ENCODE measurements at regions not wholly inside any gene's neighbourhood (a gene's known extent, or its start where the extent isn't known, plus 50 kb on each side); places are given as distances from the start of the nearest gene placed in this dataset.

DNA sequence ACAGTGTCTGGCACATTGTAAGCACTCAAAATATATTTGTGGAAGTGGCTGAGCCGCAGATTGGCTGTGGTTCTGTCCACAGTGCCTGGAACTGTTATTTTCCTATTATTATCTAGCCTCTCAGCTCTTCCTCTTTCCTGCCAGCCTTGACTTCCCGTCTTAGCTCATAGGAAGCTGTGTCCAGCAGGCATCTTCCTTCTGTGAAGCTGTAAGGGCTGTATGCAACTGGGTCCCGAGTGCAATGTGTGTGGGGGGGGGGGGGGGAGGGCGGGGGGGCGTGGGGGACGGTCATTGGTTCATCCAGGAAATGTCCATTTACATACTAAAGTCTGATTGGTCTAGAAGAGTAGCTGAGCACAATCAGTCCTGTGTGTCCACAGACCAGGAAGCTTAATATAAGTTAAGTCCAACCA, 210.7 kb downstream of the PDGFRA start:
- H3K27ac ChIP-seq (ENCODE audit: extremely low read depth, low read depth, low read length) = no peak overlapping the region
- peak; percentile 83 for ATAC-seq
- H4K20me1 ChIP-seq (replicated peaks; ENCODE audit: control insufficient read depth, insufficient read depth, low read length) = no peaks in the 10 kb centered on the region
- BruUV-seq (replicated peaks) = no TSS peak
- H3K36me3 ChIP-seq (ENCODE audit: control insufficient read depth, insufficient read depth, low read length) = no peaks in the 10 kb centered on the region
- FAIRE-seq = no peak
- H3K9me1 ChIP-seq (ENCODE audit: control insufficient read depth, insufficient read depth, low read length) = no peaks in the 10 kb centered on the region
- ChIA-PET POLR2A (no interaction called here), CTCF (ENCODE audit: low intra/inter-chr PET ratio) (interaction anchor here (1.8 kb wide), 1 partner anchor 117 kb away, joined by 10 read pairs; no protein-coding TSS in a partner anchor)
- no peak overlapping the region for H3K4me2 ChIP-seq (ENCODE audit: insufficient read depth, low read length)
- no peaks in the 10 kb centered on the region for H3K79me2 ChIP-seq (ENCODE audit: control insufficient read depth, insufficient read depth, low read length)
- no peak overlapping the region for H3K9ac ChIP-seq (ENCODE audit: insufficient read depth in 1 of 2, low read depth in 2 of 2, low read length in 2 of 2)
- H3K4me3 ChIP-seq = no peak overlapping the region
- WGBS (ENCODE audit: insufficient coverage, low coverage, missing lambda C conversion rate) = 11% methylated on average over 2 of the region's 6 CpGs
- peak overlapping the region; percentile 7; the same call in 1 of the 2 replicates for H2AFZ ChIP-seq (ENCODE audit: low read depth, low read length)
- no peaks in the 10 kb centered on the region for H3K4me1 ChIP-seq (replicated peaks in 1 of 2; ENCODE audit: control insufficient read depth in 2 of 2, insufficient read depth in 2 of 2, low read length in 2 of 2)
- peak; percentile 14 to 41 (median 22) for DNase-seq (ENCODE audit: extremely low read depth in 1 of 4, low spot score in 3 of 4)
- no peaks in the 10 kb centered on the region for H3K27me3 ChIP-seq (ENCODE audit: control insufficient read depth in 2 of 2, insufficient read depth in 2 of 2, low read length in 2 of 2)
- TF ChIP-seq, protein P1, sequence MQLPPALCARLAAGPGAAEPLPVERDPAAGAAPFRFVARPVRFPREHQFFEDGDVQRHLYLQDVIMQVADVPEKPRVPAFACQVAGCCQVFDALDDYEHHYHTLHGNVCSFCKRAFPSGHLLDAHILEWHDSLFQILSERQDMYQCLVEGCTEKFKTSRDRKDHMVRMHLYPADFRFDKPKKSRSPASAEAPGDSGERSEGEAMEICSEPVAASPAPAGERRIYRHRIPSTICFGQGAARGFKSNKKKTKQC (CRISPR knock-in tag; IDR thresholded peaks at IDR 0.05) = no peak
- TF ChIP-seq ZNF316 (IDR thresholded peaks at IDR 0.05) = 0 out of 2 replicates have a peak, but pooled peaks have one; percentile 5
- TF ChIP-seq, protein P2, sequence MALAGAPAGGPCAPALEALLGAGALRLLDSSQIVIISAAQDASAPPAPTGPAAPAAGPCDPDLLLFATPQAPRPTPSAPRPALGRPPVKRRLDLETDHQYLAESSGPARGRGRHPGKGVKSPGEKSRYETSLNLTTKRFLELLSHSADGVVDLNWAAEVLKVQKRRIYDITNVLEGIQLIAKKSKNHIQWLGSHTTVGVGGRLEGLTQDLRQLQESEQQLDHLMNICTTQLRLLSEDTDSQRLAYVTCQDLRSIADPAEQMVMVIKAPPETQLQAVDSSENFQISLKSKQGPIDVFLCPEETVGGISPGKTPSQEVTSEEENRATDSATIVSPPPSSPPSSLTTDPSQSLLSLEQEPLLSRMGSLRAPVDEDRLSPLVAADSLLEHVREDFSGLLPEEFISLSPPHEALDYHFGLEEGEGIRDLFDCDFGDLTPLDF (CRISPR knock-in tag; IDR thresholded peaks at IDR 0.05) = no peak
- no peak for TF ChIP-seq KAT8 (IDR thresholded peaks at IDR 0.05; ENCODE audit: low read depth)
- no peak for TF ChIP-seq DNMT1 (IDR thresholded peaks at IDR 0.05)
- TF ChIP-seq SPI1 (IDR thresholded peaks at IDR 0.05; ENCODE audit: borderline replicate concordance, low read depth, low read length) = 0 out of 2 replicates have a peak, but pooled peaks have one; percentile 25
- no peak for TF ChIP-seq ELF4 (CRISPR knock-in tag; IDR thresholded peaks at IDR 0.05)
- TF ChIP-seq ZC3H8 (IDR thresholded peaks at IDR 0.05) = no peak
- no peak for TF ChIP-seq NCOA4 (IDR thresholded peaks at IDR 0.05; ENCODE audit: partially characterized antibody)
- TF ChIP-seq, protein P3, sequence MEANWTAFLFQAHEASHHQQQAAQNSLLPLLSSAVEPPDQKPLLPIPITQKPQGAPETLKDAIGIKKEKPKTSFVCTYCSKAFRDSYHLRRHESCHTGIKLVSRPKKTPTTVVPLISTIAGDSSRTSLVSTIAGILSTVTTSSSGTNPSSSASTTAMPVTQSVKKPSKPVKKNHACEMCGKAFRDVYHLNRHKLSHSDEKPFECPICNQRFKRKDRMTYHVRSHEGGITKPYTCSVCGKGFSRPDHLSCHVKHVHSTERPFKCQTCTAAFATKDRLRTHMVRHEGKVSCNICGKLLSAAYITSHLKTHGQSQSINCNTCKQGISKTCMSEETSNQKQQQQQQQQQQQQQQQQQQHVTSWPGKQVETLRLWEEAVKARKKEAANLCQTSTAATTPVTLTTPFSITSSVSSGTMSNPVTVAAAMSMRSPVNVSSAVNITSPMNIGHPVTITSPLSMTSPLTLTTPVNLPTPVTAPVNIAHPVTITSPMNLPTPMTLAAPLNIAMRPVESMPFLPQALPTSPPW (CRISPR knock-in tag; IDR thresholded peaks at IDR 0.05) = peak; percentile 42; the same call in 1 of the 2 replicates
- TF ChIP-seq, protein P4, sequence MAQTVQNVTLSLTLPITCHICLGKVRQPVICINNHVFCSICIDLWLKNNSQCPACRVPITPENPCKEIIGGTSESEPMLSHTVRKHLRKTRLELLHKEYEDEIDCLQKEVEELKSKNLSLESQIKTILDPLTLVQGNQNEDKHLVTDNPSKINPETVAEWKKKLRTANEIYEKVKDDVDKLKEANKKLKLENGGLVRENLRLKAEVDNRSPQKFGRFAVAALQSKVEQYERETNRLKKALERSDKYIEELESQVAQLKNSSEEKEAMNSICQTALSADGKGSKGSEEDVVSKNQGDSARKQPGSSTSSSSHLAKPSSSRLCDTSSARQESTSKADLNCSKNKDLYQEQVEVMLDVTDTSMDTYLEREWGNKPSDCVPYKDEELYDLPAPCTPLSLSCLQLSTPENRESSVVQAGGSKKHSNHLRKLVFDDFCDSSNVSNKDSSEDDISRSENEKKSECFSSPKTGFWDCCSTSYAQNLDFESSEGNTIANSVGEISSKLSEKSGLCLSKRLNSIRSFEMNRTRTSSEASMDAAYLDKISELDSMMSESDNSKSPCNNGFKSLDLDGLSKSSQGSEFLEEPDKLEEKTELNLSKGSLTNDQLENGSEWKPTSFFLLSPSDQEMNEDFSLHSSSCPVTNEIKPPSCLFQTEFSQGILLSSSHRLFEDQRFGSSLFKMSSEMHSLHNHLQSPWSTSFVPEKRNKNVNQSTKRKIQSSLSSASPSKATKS (CRISPR knock-in tag; IDR thresholded peaks at IDR 0.05) = no peak
- H3K9me3 ChIP-seq (replicated peaks; ENCODE audit: control insufficient read depth, insufficient read depth, low read depth, low read length) = no peaks in the 10 kb centered on the region
- intact Hi-C loops (cut with micrococcal nuclease) (no loop called here), in situ Hi-C loops (cut with MboI) (no loop called here)
